ENCODE measurements at regions not wholly inside any gene's neighbourhood (a gene's known extent, or its start where the extent isn't known, plus 50 kb on each side); places are given as distances from the start of the nearest gene placed in this dataset.

- TF ChIP-seq EZH2 (IDR thresholded peaks at IDR 0.05; ENCODE audit: insufficient read depth, low read length), result no peak
- TF ChIP-seq, protein P1, sequence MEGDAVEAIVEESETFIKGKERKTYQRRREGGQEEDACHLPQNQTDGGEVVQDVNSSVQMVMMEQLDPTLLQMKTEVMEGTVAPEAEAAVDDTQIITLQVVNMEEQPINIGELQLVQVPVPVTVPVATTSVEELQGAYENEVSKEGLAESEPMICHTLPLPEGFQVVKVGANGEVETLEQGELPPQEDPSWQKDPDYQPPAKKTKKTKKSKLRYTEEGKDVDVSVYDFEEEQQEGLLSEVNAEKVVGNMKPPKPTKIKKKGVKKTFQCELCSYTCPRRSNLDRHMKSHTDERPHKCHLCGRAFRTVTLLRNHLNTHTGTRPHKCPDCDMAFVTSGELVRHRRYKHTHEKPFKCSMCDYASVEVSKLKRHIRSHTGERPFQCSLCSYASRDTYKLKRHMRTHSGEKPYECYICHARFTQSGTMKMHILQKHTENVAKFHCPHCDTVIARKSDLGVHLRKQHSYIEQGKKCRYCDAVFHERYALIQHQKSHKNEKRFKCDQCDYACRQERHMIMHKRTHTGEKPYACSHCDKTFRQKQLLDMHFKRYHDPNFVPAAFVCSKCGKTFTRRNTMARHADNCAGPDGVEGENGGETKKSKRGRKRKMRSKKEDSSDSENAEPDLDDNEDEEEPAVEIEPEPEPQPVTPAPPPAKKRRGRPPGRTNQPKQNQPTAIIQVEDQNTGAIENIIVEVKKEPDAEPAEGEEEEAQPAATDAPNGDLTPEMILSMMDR (IDR thresholded peaks at IDR 0.05; ENCODE audit: insufficient read depth, low read depth, low read length), result no peak
These were observed 214.2 kb downstream of the CALCRL start for GRCh38 chr2:187233811-187234210.
